ENCODE measurements at regions not wholly inside any gene's neighbourhood (a gene's known extent, or its start where the extent isn't known, plus 50 kb on each side); places are given as distances from the start of the nearest gene placed in this dataset.

GRCh38 chr9:107669422-107669821, 179.9 kb upstream of the KLF4 start:
- ChIA-PET POLR2A (ENCODE audit: low non-redundant PET) (no interaction called here), CTCF (interaction anchor here (0.6 kb wide), 2 partner anchors 205 to 406 kb away, joined by 4 to 5 read pairs; no protein-coding TSS in a partner anchor)
- TF ChIP-seq CTCF (conservative IDR thresholded peaks at IDR 0.05; ENCODE audit: low read depth), result no peak
- no peak overlapping the region for H3K27ac ChIP-seq
- DNase-seq (ENCODE audit: low spot score), result no peak

GRCh38 chr9:107667231-107668070, 177.9 kb upstream of the KLF4 start:
- TF ChIP-seq CTCF (conservative IDR thresholded peaks at IDR 0.05; ENCODE audit: low read depth), result no peak
- ChIA-PET POLR2A (ENCODE audit: low non-redundant PET) (no interaction called here), CTCF (interaction anchor here (0.6 kb wide), 2 partner anchors 242 to 396 kb away, joined by 4 to 5 read pairs; no protein-coding TSS in a partner anchor)
- H3K27ac ChIP-seq, result no peak overlapping the region
- DNase-seq (ENCODE audit: low spot score), result no peak

GRCh38 chr9:107665057-107665456, 175.5 kb upstream of the KLF4 start:
- no peak for TF ChIP-seq CTCF (conservative IDR thresholded peaks at IDR 0.05; ENCODE audit: low read depth)
- CTCF ChIA-PET, result no interaction called here
- no peak overlapping the region for H3K27ac ChIP-seq
- DNase-seq (ENCODE audit: low spot score), result no peak
- POLR2A ChIA-PET (ENCODE audit: low non-redundant PET), result no interaction called here

GRCh38 chr9:107660976-107661375, 171.4 kb upstream of the KLF4 start:
- no peak overlapping the region for H3K27ac ChIP-seq
- DNase-seq (ENCODE audit: low spot score), result no peak
- no peak for TF ChIP-seq CTCF (conservative IDR thresholded peaks at IDR 0.05; ENCODE audit: low read depth)
- ChIA-PET CTCF (interaction anchor here (0.6 to 0.9 kb wide), 2 partner anchors 10 to 11 kb away, joined by 3 to 4 read pairs; no protein-coding TSS in a partner anchor), POLR2A (ENCODE audit: low non-redundant PET) (no interaction called here)

GRCh38 chr9:107653263-107653821, 163.8 kb upstream of the KLF4 start:
- no peak overlapping the region for H3K27ac ChIP-seq
- ChIA-PET POLR2A (ENCODE audit: low non-redundant PET) (no interaction called here), CTCF (interaction anchor here (0.7 kb wide), 1 partner anchor 629 kb away, joined by 5 read pairs; no protein-coding TSS in a partner anchor)
- DNase-seq (ENCODE audit: low spot score), result no peak
- TF ChIP-seq CTCF (conservative IDR thresholded peaks at IDR 0.05; ENCODE audit: low read depth), result no peak

GRCh38 chr9:107650995-107651394, 161.4 kb upstream of the KLF4 start:
- POLR2A ChIA-PET (ENCODE audit: low non-redundant PET), result no interaction called here

More at GRCh38 chr9:107650995-107651394, 161.4 kb upstream of the KLF4 start:
- DNase-seq (ENCODE audit: low spot score), result no peak
- CTCF ChIA-PET, result interaction anchor here (0.8 kb wide), 1 partner anchor 10 kb away, joined by 3 read pairs; no protein-coding TSS in a partner anchor
- no peak for TF ChIP-seq CTCF (conservative IDR thresholded peaks at IDR 0.05; ENCODE audit: low read depth)
- H3K27ac ChIP-seq, result no peak overlapping the region
